ENCODE measurements at regions not wholly inside any gene's neighbourhood (a gene's known extent, or its start where the extent isn't known, plus 50 kb on each side); places are given as distances from the start of the nearest gene placed in this dataset.

DNA sequence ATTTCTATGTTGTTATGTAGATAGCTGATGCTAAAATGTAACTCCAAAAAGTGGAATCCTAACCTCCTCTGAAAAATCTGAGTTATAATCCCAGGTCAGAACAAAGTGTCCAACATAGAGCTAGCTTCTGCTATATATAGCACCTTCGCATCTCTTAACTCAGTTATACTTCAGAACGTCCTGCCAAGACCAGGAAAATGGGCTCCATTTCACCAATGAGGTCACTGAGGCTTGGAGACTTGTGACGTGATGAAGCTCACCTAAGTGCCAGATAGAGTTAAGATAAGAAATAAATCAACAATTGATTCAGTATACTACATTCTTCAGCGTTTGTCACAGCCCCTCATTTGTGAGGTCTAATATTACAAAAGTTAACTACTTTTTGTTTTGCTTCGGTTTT, 88.8 kb downstream of the KCTD12 start:
- no peak overlapping the region for H3K4me3 ChIP-seq (ENCODE audit: low read depth in 1 of 3, low read length in 3 of 3)
- H3K9ac ChIP-seq (ENCODE audit: low read depth in 1 of 2, low read length in 2 of 2) = no peak overlapping the region
- H3K4me1 ChIP-seq (ENCODE audit: control insufficient read depth in 4 of 4, insufficient read depth in 4 of 4, low read length in 3 of 4) = no peaks in the 10 kb centered on the region
- no peaks in the 10 kb centered on the region for H3K36me3 ChIP-seq (ENCODE audit: control insufficient read depth in 4 of 4, insufficient read depth in 3 of 4, low read depth in 1 of 4, low read length in 3 of 4)
- no peak for TF ChIP-seq HNF4A (conservative IDR thresholded peaks at IDR 0.05)
- TF ChIP-seq FOXA1 (IDR thresholded peaks at IDR 0.05) = no peak
- TF ChIP-seq RXRA (IDR thresholded peaks at IDR 0.05) = no peak
- H3K27me3 ChIP-seq (ENCODE audit: control insufficient read depth in 4 of 4, insufficient read depth in 4 of 4, low read length in 3 of 4) = no peaks in the 10 kb centered on the region
- 67% methylated on average over 5 of the region's 5 CpGs for WGBS
- no peak for DNase-seq (ENCODE audit: low spot score)
- H3K9me3 ChIP-seq (ENCODE audit: control insufficient read depth in 4 of 4, low read length in 3 of 4) = no peaks in the 10 kb centered on the region
- H3K27ac ChIP-seq (ENCODE audit: low read depth in 1 of 2, low read length in 2 of 2) = no peak overlapping the region

DNA sequence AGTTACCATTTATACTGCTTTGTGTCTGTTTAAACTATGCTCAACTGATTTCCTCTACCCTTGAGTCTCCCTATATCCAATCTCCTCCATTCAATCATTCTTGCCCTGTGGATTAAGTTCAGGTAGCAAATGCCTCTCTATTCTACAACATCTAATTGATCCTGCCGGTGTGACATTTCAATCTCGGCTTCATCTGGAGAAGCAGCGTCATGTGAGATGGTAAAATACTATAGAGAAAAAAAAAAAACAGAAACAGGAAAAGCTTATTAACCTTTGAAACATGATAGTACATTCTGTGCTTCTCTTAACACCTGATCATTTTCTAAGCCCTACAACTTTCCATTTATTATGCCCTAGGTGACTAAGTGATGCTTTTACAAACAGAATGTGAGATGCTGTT, 89.4 kb downstream of the KCTD12 start:
- no peak for TF ChIP-seq FOXA2 (IDR thresholded peaks at IDR 0.05)
- TF ChIP-seq RXRA (IDR thresholded peaks at IDR 0.05) = no peak
- TF ChIP-seq NR2F2 (IDR thresholded peaks at IDR 0.05) = no peak
- no peak for TF ChIP-seq HNF4G (IDR thresholded peaks at IDR 0.05)
- TF ChIP-seq FOXA1 (IDR thresholded peaks at IDR 0.05) = no peak
- no peak for TF ChIP-seq GABPA (IDR thresholded peaks at IDR 0.05 in 1 of 2, conservative IDR thresholded peaks at IDR 0.05 in 1 of 2)
- TF ChIP-seq HNF4A (conservative IDR thresholded peaks at IDR 0.05) = no peak
- no peak for TF ChIP-seq EGR1 (IDR thresholded peaks at IDR 0.05; ENCODE audit: low read depth in 2 of 2)
- TF ChIP-seq, protein P1, sequence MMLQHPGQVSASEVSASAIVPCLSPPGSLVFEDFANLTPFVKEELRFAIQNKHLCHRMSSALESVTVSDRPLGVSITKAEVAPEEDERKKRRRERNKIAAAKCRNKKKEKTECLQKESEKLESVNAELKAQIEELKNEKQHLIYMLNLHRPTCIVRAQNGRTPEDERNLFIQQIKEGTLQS (IDR thresholded peaks at IDR 0.05) = no peak
- TF ChIP-seq, protein P2, sequence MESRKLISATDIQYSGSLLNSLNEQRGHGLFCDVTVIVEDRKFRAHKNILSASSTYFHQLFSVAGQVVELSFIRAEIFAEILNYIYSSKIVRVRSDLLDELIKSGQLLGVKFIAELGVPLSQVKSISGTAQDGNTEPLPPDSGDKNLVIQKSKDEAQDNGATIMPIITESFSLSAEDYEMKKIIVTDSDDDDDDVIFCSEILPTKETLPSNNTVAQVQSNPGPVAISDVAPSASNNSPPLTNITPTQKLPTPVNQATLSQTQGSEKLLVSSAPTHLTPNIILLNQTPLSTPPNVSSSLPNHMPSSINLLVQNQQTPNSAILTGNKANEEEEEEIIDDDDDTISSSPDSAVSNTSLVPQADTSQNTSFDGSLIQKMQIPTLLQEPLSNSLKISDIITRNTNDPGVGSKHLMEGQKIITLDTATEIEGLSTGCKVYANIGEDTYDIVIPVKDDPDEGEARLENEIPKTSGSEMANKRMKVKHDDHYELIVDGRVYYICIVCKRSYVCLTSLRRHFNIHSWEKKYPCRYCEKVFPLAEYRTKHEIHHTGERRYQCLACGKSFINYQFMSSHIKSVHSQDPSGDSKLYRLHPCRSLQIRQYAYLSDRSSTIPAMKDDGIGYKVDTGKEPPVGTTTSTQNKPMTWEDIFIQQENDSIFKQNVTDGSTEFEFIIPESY (IDR thresholded peaks at IDR 0.05) = no peak
- TF ChIP-seq, protein P3, sequence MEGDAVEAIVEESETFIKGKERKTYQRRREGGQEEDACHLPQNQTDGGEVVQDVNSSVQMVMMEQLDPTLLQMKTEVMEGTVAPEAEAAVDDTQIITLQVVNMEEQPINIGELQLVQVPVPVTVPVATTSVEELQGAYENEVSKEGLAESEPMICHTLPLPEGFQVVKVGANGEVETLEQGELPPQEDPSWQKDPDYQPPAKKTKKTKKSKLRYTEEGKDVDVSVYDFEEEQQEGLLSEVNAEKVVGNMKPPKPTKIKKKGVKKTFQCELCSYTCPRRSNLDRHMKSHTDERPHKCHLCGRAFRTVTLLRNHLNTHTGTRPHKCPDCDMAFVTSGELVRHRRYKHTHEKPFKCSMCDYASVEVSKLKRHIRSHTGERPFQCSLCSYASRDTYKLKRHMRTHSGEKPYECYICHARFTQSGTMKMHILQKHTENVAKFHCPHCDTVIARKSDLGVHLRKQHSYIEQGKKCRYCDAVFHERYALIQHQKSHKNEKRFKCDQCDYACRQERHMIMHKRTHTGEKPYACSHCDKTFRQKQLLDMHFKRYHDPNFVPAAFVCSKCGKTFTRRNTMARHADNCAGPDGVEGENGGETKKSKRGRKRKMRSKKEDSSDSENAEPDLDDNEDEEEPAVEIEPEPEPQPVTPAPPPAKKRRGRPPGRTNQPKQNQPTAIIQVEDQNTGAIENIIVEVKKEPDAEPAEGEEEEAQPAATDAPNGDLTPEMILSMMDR (IDR thresholded peaks at IDR 0.05; ENCODE audit: low read depth, low read length, missing input control) = no peak
- no peak for TF ChIP-seq YY1 (IDR thresholded peaks at IDR 0.05)
- no peak for TF ChIP-seq JUND (IDR thresholded peaks at IDR 0.05)
- TF ChIP-seq TAF1 (conservative IDR thresholded peaks at IDR 0.05) = no peak
- TF ChIP-seq, protein P4, sequence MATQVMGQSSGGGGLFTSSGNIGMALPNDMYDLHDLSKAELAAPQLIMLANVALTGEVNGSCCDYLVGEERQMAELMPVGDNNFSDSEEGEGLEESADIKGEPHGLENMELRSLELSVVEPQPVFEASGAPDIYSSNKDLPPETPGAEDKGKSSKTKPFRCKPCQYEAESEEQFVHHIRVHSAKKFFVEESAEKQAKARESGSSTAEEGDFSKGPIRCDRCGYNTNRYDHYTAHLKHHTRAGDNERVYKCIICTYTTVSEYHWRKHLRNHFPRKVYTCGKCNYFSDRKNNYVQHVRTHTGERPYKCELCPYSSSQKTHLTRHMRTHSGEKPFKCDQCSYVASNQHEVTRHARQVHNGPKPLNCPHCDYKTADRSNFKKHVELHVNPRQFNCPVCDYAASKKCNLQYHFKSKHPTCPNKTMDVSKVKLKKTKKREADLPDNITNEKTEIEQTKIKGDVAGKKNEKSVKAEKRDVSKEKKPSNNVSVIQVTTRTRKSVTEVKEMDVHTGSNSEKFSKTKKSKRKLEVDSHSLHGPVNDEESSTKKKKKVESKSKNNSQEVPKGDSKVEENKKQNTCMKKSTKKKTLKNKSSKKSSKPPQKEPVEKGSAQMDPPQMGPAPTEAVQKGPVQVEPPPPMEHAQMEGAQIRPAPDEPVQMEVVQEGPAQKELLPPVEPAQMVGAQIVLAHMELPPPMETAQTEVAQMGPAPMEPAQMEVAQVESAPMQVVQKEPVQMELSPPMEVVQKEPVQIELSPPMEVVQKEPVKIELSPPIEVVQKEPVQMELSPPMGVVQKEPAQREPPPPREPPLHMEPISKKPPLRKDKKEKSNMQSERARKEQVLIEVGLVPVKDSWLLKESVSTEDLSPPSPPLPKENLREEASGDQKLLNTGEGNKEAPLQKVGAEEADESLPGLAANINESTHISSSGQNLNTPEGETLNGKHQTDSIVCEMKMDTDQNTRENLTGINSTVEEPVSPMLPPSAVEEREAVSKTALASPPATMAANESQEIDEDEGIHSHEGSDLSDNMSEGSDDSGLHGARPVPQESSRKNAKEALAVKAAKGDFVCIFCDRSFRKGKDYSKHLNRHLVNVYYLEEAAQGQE (IDR thresholded peaks at IDR 0.05) = no peak
- TF ChIP-seq, protein P5, sequence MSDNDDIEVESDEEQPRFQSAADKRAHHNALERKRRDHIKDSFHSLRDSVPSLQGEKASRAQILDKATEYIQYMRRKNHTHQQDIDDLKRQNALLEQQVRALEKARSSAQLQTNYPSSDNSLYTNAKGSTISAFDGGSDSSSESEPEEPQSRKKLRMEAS (IDR thresholded peaks at IDR 0.05) = no peak
- no peak for TF ChIP-seq SP1 (IDR thresholded peaks at IDR 0.05)
- no peak for TF ChIP-seq RAD21 (IDR thresholded peaks at IDR 0.05)
- no peaks in the 10 kb centered on the region for H3K36me3 ChIP-seq (ENCODE audit: control insufficient read depth in 4 of 4, insufficient read depth in 3 of 4, low read depth in 1 of 4, low read length in 3 of 4)
- H3K4me1 ChIP-seq (ENCODE audit: control insufficient read depth in 4 of 4, insufficient read depth in 4 of 4, low read length in 3 of 4) = no peaks in the 10 kb centered on the region
- no peak overlapping the region for H3K27ac ChIP-seq (ENCODE audit: low read depth in 1 of 2, low read length in 2 of 2)
- no peak for DNase-seq (ENCODE audit: low spot score)
- no peak overlapping the region for H3K4me3 ChIP-seq (ENCODE audit: low read depth in 1 of 3, low read length in 3 of 3)
- 76% methylated on average over 3 of the region's 3 CpGs for WGBS
- no peaks in the 10 kb centered on the region for H3K27me3 ChIP-seq (ENCODE audit: control insufficient read depth in 4 of 4, insufficient read depth in 4 of 4, low read length in 3 of 4)
- no peaks in the 10 kb centered on the region for H3K9me3 ChIP-seq (ENCODE audit: control insufficient read depth in 4 of 4, low read length in 3 of 4)
- H3K9ac ChIP-seq (ENCODE audit: low read depth in 1 of 2, low read length in 2 of 2) = no peak overlapping the region

Measured in liver (tissue), 8 donors.